ENCODE measurements at regions not wholly inside any gene's neighbourhood (a gene's known extent, or its start where the extent isn't known, plus 50 kb on each side); places are given as distances from the start of the nearest gene placed in this dataset.

DNA sequence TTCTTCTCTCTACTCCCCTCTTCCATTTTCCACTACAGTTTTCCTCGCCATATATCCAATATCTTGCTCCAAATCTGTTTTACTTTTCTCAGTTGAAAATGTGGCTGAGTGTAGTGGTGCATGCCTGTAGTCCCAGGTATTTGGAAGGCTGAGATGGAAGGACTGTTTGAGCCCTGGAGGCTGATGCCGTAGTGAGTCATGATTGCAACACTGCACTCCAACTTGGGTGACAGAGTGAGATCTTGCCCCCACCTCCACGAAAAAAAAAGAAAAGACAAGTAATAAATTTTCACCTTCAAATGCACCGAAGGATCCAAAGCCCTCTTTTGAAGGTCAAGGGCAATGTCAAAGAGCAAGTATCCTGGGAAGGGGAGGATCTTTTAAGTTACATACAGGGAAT, 592.3 kb downstream of the TMEM114 start:
- FAIRE-seq (no peak), DNase-seq (ENCODE audit: low read depth in 1 of 2, low spot score in 2 of 2) (no peak)
- Histone ChIP-seq H3K9me3 (ENCODE audit: insufficient read depth in 2 of 2, low read depth in 1 of 2, low read length in 1 of 2) (no peaks in the 10 kb centered on the region), H3K14ac (ENCODE audit: insufficient read length) (no peak overlapping the region), H3K79me2 (ENCODE audit: control insufficient read depth in 1 of 2, insufficient read depth in 2 of 2, low read length in 2 of 2) (no peaks in the 10 kb centered on the region), H3K36me3 (ENCODE audit: control insufficient read depth in 2 of 4, insufficient read depth in 4 of 4, low read length in 3 of 4) (no peaks in the 10 kb centered on the region), H3K56ac (replicated peaks; ENCODE audit: insufficient read length, low read depth, low read length) (no peak overlapping the region), H3K79me1 (ENCODE audit: low read depth, low read length) (no peaks in the 10 kb centered on the region), H3K9ac (replicated peaks in 1 of 4; ENCODE audit: extremely low read depth in 1 of 4, low read depth in 3 of 4, low read length in 3 of 4) (no peak overlapping the region), H2BK5ac (ENCODE audit: low read depth, low read length) (no peak overlapping the region), H3K18ac (ENCODE audit: extremely low read depth, low read length) (no peak overlapping the region), H3K4me1 (replicated peaks in 1 of 4; ENCODE audit: control insufficient read depth in 3 of 4, insufficient read depth in 4 of 4, low read length in 3 of 4) (no peaks in the 10 kb centered on the region), H4K8ac (ENCODE audit: extremely low read depth, insufficient read depth, low read length) (no peak overlapping the region), H2BK12ac (ENCODE audit: low read depth, low read length) (no peak overlapping the region), H2BK15ac (ENCODE audit: low read length) (no peak overlapping the region), H4K5ac (ENCODE audit: insufficient read length, low read depth, low read length) (no peak overlapping the region), H3K23ac (ENCODE audit: insufficient read length) (no peak overlapping the region), H3K4ac (replicated peaks; ENCODE audit: insufficient read length, low read depth, low read length) (no peak overlapping the region), H3K27me3 (replicated peaks in 1 of 4; ENCODE audit: control insufficient read depth in 3 of 4, extremely low read depth in 1 of 4, insufficient read depth in 3 of 4, low read length in 3 of 4) (no peaks in the 10 kb centered on the region), H3K23me2 (ENCODE audit: low read depth, low read length) (no peaks in the 10 kb centered on the region), H2BK120ac (replicated peaks; ENCODE audit: low read depth, low read length) (no peak overlapping the region), H2AK5ac (ENCODE audit: low read depth, low read length) (no peak overlapping the region), H2AFZ (ENCODE audit: low read length) (no peak overlapping the region), H3K27ac (ENCODE audit: low read depth, low read length) (no peak overlapping the region), H4K91ac (replicated peaks; ENCODE audit: insufficient read length, low read length) (no peak overlapping the region), H3K4me3 (ENCODE audit: extremely low read depth in 1 of 4, insufficient read depth in 2 of 4, low read depth in 3 of 4, low read length in 4 of 4) (no peak overlapping the region), H4K20me1 (replicated peaks in 1 of 2; ENCODE audit: control insufficient read depth in 1 of 2, insufficient read depth in 2 of 2, low read length in 2 of 2) (no peaks in the 10 kb centered on the region), H2BK20ac (ENCODE audit: low read length) (no peak overlapping the region), H3K4me2 (ENCODE audit: insufficient read depth in 1 of 2, low read depth in 2 of 2, low read length in 2 of 2) (no peak overlapping the region)
- no peak for TF ChIP-seq JUN (IDR thresholded peaks at IDR 0.05; ENCODE audit: low read depth, low read length)
- no peak for TF ChIP-seq POLR2A (IDR thresholded peaks at IDR 0.05; ENCODE audit: control extremely low read depth in 1 of 2, low read depth in 2 of 2, low read length in 2 of 2)
- TF ChIP-seq ASH2L (IDR thresholded peaks at IDR 0.05; ENCODE audit: low read length): no peak
- no peak for TF ChIP-seq NRF1 (IDR thresholded peaks at IDR 0.05; ENCODE audit: low read depth, low read length)
- no peak for TF ChIP-seq RXRA (IDR thresholded peaks at IDR 0.05; ENCODE audit: insufficient read depth, low read depth, low read length)
- TF ChIP-seq PHF8 (conservative IDR thresholded peaks at IDR 0.05; ENCODE audit: low read depth, low read length): no peak
- TF ChIP-seq SIRT6 (IDR thresholded peaks at IDR 0.05; ENCODE audit: low read length): no peak
- TF ChIP-seq SUZ12 (IDR thresholded peaks at IDR 0.05; ENCODE audit: low read length): no peak
- no peak for TF ChIP-seq CTBP2 (IDR thresholded peaks at IDR 0.05; ENCODE audit: borderline replicate concordance, insufficient read depth, insufficient read length, low read length)
- no peak for TF ChIP-seq SP1 (IDR thresholded peaks at IDR 0.05; ENCODE audit: low read depth, low read length)
- no peak for TF ChIP-seq SP4 (IDR thresholded peaks at IDR 0.05; ENCODE audit: low read length)
- no peak for TF ChIP-seq USF2 (IDR thresholded peaks at IDR 0.05; ENCODE audit: low read length)
- TF ChIP-seq BRCA1 (IDR thresholded peaks at IDR 0.05; ENCODE audit: low read depth, low read length): no peak
- TF ChIP-seq CREB1 (IDR thresholded peaks at IDR 0.05): no peak
- no peak for TF ChIP-seq KDM4A (IDR thresholded peaks at IDR 0.05; ENCODE audit: low read depth, low read length, severe bottlenecking)
- TF ChIP-seq RFX5 (IDR thresholded peaks at IDR 0.05; ENCODE audit: borderline replicate concordance, low read depth, low read length): no peak
- CTCF ChIA-PET (ENCODE audit: partially characterized antibody): no interaction called here
- WGBS, 2 experiments (ENCODE audit: extremely low coverage in 1 of 2, insufficient coverage in 1 of 2, insufficient read length in 1 of 2, insufficient replicate concordance in 2 of 2, low coverage in 1 of 2, low lambda C conversion rate in 2 of 2, missing lambda C conversion rate in 1 of 2): 87% methylated on average over 4 of the region's 4 CpGs; no CpG with 5 or more reads in 1 of the 2 experiments
- POLR2A ChIA-PET (ENCODE audit: partially characterized antibody): no interaction called here
